HCT116 (cell line): ENCODE measurements at regions not wholly inside any gene's neighbourhood (a gene's known extent, or its start where the extent isn't known, plus 50 kb on each side); places are given as distances from the start of the nearest gene placed in this dataset.

ENCODE experiments used
- ATAC-seq: fragments of 200-7000 bp; cut with Tn5 transposase; 2 replicates; pipeline ENCODE4 v1.9.1; 2020; ENCODE audit warnings: mild to moderate bottlenecking, moderate library complexity
- BruUV-seq: library from RNA; stranded (reverse); fragments of 400-500 nt; replicated peaks from 2 replicates; lab custom pipeline; 2021; lab: Mats Ljungman, UMichigan
- CTCF ChIA-PET: fragments of 300-600 bp; sonication (Branson Sonifier 250); formaldehyde crosslinking; loops from one replicate; lab custom pipeline; 2021; ENCODE audit warnings: antibody characterized with exemption; lab: Charles Lee
- POLR2A ChIA-PET: fragments of 300-600, 350-600 bp; sonication (Branson Sonifier 250); formaldehyde crosslinking; loops from one replicate; lab custom pipeline; 2021; ENCODE audit warnings: antibody characterized with exemption; lab: Charles Lee
- RAD21 ChIA-PET, 2 experiments: fragments of 300-600 bp; sonication (Branson Sonifier 250); formaldehyde crosslinking; loops; one replicate each; lab custom pipeline; 2023; ENCODE audit warnings: low total read pairs in 2 of 2; ENCODE audit not compliant: uncharacterized antibody in 2 of 2, unreplicated experiment in 2 of 2, low non-redundant PET in 1 of 2; lab: Charles Lee
- DNase-seq: peaks from one replicate; pipeline ENCODE4 v3.0.0-alpha.2; 2010; ENCODE audit warnings: low read depth, low spot score
- H2AFZ ChIP-seq: fragments of 200-600 bp; shearing (Covaris generic), sonication (generic); 2 replicates; pipeline ENCODE4 v1.6.1; 2017; ENCODE audit warnings: low read depth, mixed run types, mixed read lengths, antibody characterized with exemption, low read length; ENCODE audit not compliant: poor library complexity, severe bottlenecking
- H3K27ac ChIP-seq: 2 replicates; pipeline ENCODE4 v1.5.1; 2012; ENCODE audit warnings: low read depth, low read length
- H3K27me3 ChIP-seq: fragments of 200-600 bp; sonication (generic); 2 replicates; pipeline ENCODE4 v1.6.1; 2016; ENCODE audit warnings: mixed run types, low read length, mixed read lengths; ENCODE audit not compliant: insufficient read depth
- H3K36me3 ChIP-seq, 2 experiments: fragments of 200-500 bp in 1 of 2; fragments of 200-600 bp in 1 of 2; sonication (Bioruptor generic) in 1 of 2; sonication (generic) in 1 of 2; 2 replicates each; pipeline versions ENCODE4 v1.5.1 to v1.6.1; 2014 to 2016; ENCODE audit warnings: low read length in 2 of 2, inconsistent platforms in 1 of 2, mixed read lengths in 1 of 2, mixed run types in 1 of 2; ENCODE audit not compliant: insufficient read depth in 2 of 2, control insufficient read depth in 1 of 2
- H3K4me1 ChIP-seq, 2 experiments: fragments of 200-600 bp in 1 of 2; sonication (generic) in 1 of 2; 2 replicates each; pipeline versions ENCODE4 v1.5.1 to v1.6.1; 2012 to 2017; ENCODE audit warnings: low read length in 2 of 2, inconsistent platforms in 1 of 2, mild to moderate bottlenecking in 1 of 2, mixed read lengths in 1 of 2, mixed run types in 1 of 2, moderate library complexity in 1 of 2; ENCODE audit not compliant: insufficient read depth in 2 of 2, control insufficient read depth in 1 of 2
- H3K4me2 ChIP-seq: fragments of 200-600 bp; sonication (generic); 2 replicates; pipeline ENCODE4 v1.6.1; 2017; ENCODE audit warnings: mixed run types, low read length, mixed read lengths
- H3K4me3 ChIP-seq, 2 experiments: fragments of 200-600 bp in 1 of 2; sonication (generic) in 1 of 2; replicated peaks in 1 of 2; 2 replicates each; pipeline ENCODE4 v1.5.1; 2011 to 2016; ENCODE audit warnings: low read length in 2 of 2, control low read depth in 1 of 2, low read depth in 1 of 2, mild to moderate bottlenecking in 1 of 2, mixed read lengths in 1 of 2, mixed run types in 1 of 2
- H3K79me2 ChIP-seq: fragments of 200-600 bp; sonication (generic); 2 replicates; pipeline ENCODE4 v1.6.1; 2017; ENCODE audit warnings: mild to moderate bottlenecking, mixed run types, low read length, moderate library complexity, mixed read lengths; ENCODE audit not compliant: insufficient read depth
- H3K9ac ChIP-seq: fragments of 200-600 bp; sonication (generic); 2 replicates; pipeline ENCODE4 v1.6.1; 2016; ENCODE audit warnings: low read length, mixed read lengths
- H3K9me2 ChIP-seq: fragments of 200-600 bp; sonication (generic), shearing (Covaris generic); 2 replicates; pipeline ENCODE4 v1.6.1; 2017; ENCODE audit warnings: mixed run types, mild to moderate bottlenecking, moderate library complexity; ENCODE audit not compliant: insufficient read depth
- H3K9me3 ChIP-seq, 2 experiments: fragments of 200-500 bp in 1 of 2; fragments of 200-600 bp in 1 of 2; sonication (Bioruptor generic) in 1 of 2; sonication (generic) in 1 of 2; 2 replicates each; pipeline ENCODE4 v1.6.1; 2014 to 2017; ENCODE audit warnings: low read length in 2 of 2, mixed read lengths in 2 of 2, inconsistent platforms in 1 of 2, low read depth in 1 of 2, mild to moderate bottlenecking in 1 of 2, mixed run types in 1 of 2, moderate library complexity in 1 of 2; ENCODE audit not compliant: control insufficient read depth in 1 of 2, insufficient read depth in 1 of 2
- H4K20me1 ChIP-seq: fragments of 200-600 bp; sonication (generic), shearing (Covaris generic); 2 replicates; pipeline ENCODE4 v1.6.1; 2017; ENCODE audit warnings: mixed run types, mild to moderate bottlenecking, moderate library complexity; ENCODE audit not compliant: insufficient read depth
- ATF3 ChIP-seq: IDR thresholded peaks from 2 replicates; pipeline ENCODE4 v1.6.1; 2012
- CBX3 ChIP-seq: IDR thresholded peaks from 2 replicates; pipeline ENCODE4 v1.6.1; 2012; ENCODE audit warnings: low read depth
- CTCF ChIP-seq, 3 experiments: fragments of 200-600 bp in 1 of 3; sonication (generic) in 1 of 3; IDR thresholded peaks in 2 of 3; conservative IDR thresholded peaks in 1 of 3; 2 replicates each; pipeline ENCODE4 v1.5.1; 2012 to 2017; ENCODE audit warnings: low read depth in 2 of 3, low read length in 2 of 3, antibody characterized with exemption in 1 of 3, borderline replicate concordance in 1 of 3, control low read depth in 1 of 3, mild to moderate bottlenecking in 1 of 3, mixed read lengths in 1 of 3, mixed run types in 1 of 3, moderate library complexity in 1 of 3; ENCODE audit not compliant: insufficient read depth in 1 of 3
- EGR1 ChIP-seq: IDR thresholded peaks from 2 replicates; pipeline ENCODE4 v1.6.1; 2012; ENCODE audit warnings: low read depth
- ELF1 ChIP-seq: IDR thresholded peaks from 2 replicates; pipeline ENCODE4 v1.6.1; 2012; ENCODE audit warnings: low read depth, borderline replicate concordance
- FOSL1 ChIP-seq: IDR thresholded peaks from 2 replicates; pipeline ENCODE4 v1.6.1; 2012; ENCODE audit warnings: low read depth
- JUND ChIP-seq: IDR thresholded peaks from 2 replicates; pipeline ENCODE4 v1.6.1; 2012
- MAX ChIP-seq: IDR thresholded peaks from 2 replicates; pipeline ENCODE4 v1.6.1; 2012
- RAD21 ChIP-seq: IDR thresholded peaks from 2 replicates; pipeline ENCODE4 v1.6.1; 2012; ENCODE audit warnings: low read depth, mild to moderate bottlenecking
- REST ChIP-seq: IDR thresholded peaks from 2 replicates; pipeline ENCODE4 v1.6.1; 2012; ENCODE audit warnings: low read depth
- SIN3A ChIP-seq: IDR thresholded peaks from 2 replicates; pipeline ENCODE4 v1.6.1; 2012; ENCODE audit warnings: low read depth
- TCF7L2 ChIP-seq: IDR thresholded peaks from 2 replicates; pipeline ENCODE4 v1.7.0; 2011; ENCODE audit warnings: borderline replicate concordance, inconsistent platforms; ENCODE audit not compliant: insufficient read depth, insufficient read length; ENCODE audit errors: extremely low read depth
- YY1 ChIP-seq: IDR thresholded peaks from 2 replicates; pipeline ENCODE4 v1.6.1; 2011; ENCODE audit warnings: low read length, low read depth, moderate library complexity, mild to moderate bottlenecking; ENCODE audit not compliant: insufficient replicate concordance; ENCODE audit errors: extremely low read depth
- ZBTB33 ChIP-seq: IDR thresholded peaks from 2 replicates; pipeline ENCODE4 v1.6.1; 2011; ENCODE audit warnings: mild to moderate bottlenecking, low read length, moderate library complexity; ENCODE audit not compliant: insufficient replicate concordance; ENCODE audit errors: extremely low read depth
- ZNF274 ChIP-seq: fragments of 200-500 bp; sonication (Bioruptor generic); IDR thresholded peaks from 2 replicates; pipeline ENCODE4 v1.6.1; 2014; ENCODE audit warnings: mild to moderate bottlenecking, low read depth, low read length, inconsistent platforms
- intact Hi-C: fragments of 100-400 bp; cut with micrococcal nuclease; formaldehyde crosslinking; loops from 2 replicates; pipeline ENCODE4 v1.10.0; 2022

- Histone ChIP-seq H3K9me2 (no peaks in the 10 kb centered on the region), H3K9ac (no peak overlapping the region), H3K27ac (no peak overlapping the region), H3K79me2 (no peaks in the 10 kb centered on the region), H3K36me3 (no peaks in the 10 kb centered on the region), H3K4me1 (peaks cover 0 to 5% of the 10 kb centered on the region in 2 experiments; a peak in 1 of 4 replicates), H4K20me1 (no peaks in the 10 kb centered on the region), H2AFZ (no peak overlapping the region), H3K27me3 (no peaks in the 10 kb centered on the region), H3K4me2 (no peak overlapping the region), H3K4me3 (no peak overlapping the region), H3K9me3 (no peaks in the 10 kb centered on the region)
- TF ChIP-seq MAX (no peak), RAD21 (no peak), SIN3A (no peak), YY1 (no peak), JUND (no peak), CBX3 (no peak), EGR1 (no peak), CTCF (IDR thresholded peaks at IDR 0.05 in 2 of 3, conservative IDR thresholded peaks at IDR 0.05 in 1 of 3; ENCODE audit: borderline replicate concordance in 1 of 3, insufficient read depth in 1 of 3, low read depth in 2 of 3, low read length in 2 of 3) (no peak), FOSL1 (no peak), TCF7L2 (no peak), ZNF274 (no peak), ATF3 (no peak), REST (no peak), ELF1 (no peak), ZBTB33 (no peak)
- ATAC-seq (no peak), DNase-seq (no peak)
- ChIA-PET POLR2A (no interaction called here), RAD21 (no interaction called here), CTCF (no interaction called here)
- intact Hi-C loops = no loop called here
- BruUV-seq = no TSS peak
Measured at GRCh38 chr1:96475903-96476302, 245.7 kb upstream of the PTBP2 start.
